ENCODE measurements at regions not wholly inside any gene's neighbourhood (a gene's known extent, or its start where the extent isn't known, plus 50 kb on each side); places are given as distances from the start of the nearest gene placed in this dataset.

DNA sequence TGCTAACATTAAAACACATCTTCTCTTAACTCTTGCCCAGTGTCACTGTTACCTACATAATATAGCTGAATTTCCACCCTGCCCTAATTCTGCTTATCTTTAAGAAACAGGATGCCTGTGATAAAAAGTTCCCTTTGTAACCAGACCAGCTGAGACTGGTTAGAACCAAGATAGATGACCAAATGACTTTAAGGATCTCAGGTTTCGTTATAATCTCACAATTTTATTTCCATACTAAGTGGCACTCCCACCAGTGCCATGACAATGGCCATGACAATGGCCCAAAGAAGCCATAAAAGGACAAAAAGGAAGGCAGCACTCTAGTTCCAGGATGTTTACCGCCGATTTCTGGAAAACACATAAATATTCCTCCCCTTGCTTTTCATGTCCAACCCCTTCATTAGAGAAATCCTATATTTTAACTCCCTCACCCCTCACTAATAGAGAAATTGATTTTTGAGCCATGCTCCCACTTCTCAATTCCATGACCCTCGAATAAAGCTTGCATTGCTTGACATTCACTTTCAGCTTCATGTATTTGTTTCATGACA, 126.1 kb downstream of the ELAPOR2 start:
- TF ChIP-seq CTCF (IDR thresholded peaks at IDR 0.05) (no peak), POLR2AphosphoS5 (IDR thresholded peaks at IDR 0.05; ENCODE audit: low read depth, low read length) (no peak), TCF7L2 (IDR thresholded peaks at IDR 0.05; ENCODE audit: low read depth, low read length) (no peak)

Data from Panc1 (cell line).